Osteocyte (in vitro differentiated cells): ENCODE measurements at regions not wholly inside any gene's neighbourhood (a gene's known extent, or its start where the extent isn't known, plus 50 kb on each side); places are given as distances from the start of the nearest gene placed in this dataset.

ENCODE experiments used
- DNase-seq: peaks from one replicate; pipeline ENCODE4 v3.0.0; 2021; ENCODE audit warnings: mixed read lengths; ENCODE audit not compliant: unreplicated experiment; ENCODE audit errors: extremely low spot score
- H3K27ac Mint-ChIP-seq: one replicate; pipeline ENCODE4 v1.8.0; 2021; ENCODE audit warnings: mild to moderate bottlenecking, mixed read lengths; ENCODE audit not compliant: unreplicated experiment
- H3K27me3 Mint-ChIP-seq: one replicate; pipeline ENCODE4 v1.8.0; 2021; ENCODE audit warnings: mixed read lengths; ENCODE audit not compliant: unreplicated experiment
- H3K36me3 Mint-ChIP-seq: one replicate; pipeline ENCODE4 v1.8.0; 2021; ENCODE audit warnings: mixed read lengths; ENCODE audit not compliant: unreplicated experiment
- H3K4me1 Mint-ChIP-seq: one replicate; pipeline ENCODE4 v1.8.0; 2021; ENCODE audit warnings: mixed read lengths; ENCODE audit not compliant: unreplicated experiment
- H3K4me3 Mint-ChIP-seq: one replicate; pipeline ENCODE4 v1.8.0; 2021; ENCODE audit warnings: mild to moderate bottlenecking, moderate library complexity, mixed read lengths; ENCODE audit not compliant: unreplicated experiment
- H3K9me3 Mint-ChIP-seq: one replicate; pipeline ENCODE4 v1.8.0; 2021; ENCODE audit warnings: mixed read lengths; ENCODE audit not compliant: unreplicated experiment
- TF ChIP-seq, protein P1 (sequence below): fragments of 200-600 bp; sonication (generic); IDR thresholded peaks from 2 replicates; pipeline ENCODE4 v1.5.0; 2021; ENCODE audit warnings: antibody characterized with exemption, mild to moderate bottlenecking, moderate library complexity

DNA sequence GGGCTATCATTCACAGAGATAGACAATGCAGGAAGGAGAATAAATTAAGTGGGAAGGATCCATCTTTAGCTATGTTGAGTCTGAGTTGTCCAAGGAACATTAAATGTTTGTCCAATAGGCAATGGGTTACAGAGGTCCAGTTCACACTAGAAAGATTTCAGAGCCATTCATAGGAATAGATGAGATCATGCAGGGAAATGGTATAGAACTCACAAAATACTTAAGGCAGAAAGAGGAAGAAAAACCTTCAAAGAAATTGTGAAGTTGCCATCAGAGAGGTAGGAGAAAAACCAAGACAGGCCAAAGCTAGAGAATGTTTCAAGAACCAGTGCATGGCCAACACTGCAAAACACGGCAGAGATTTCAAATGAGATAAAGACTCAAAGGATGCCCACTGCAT is 94.1 kb downstream of the PHLDA1 start:
- TF ChIP-seq, protein P1, sequence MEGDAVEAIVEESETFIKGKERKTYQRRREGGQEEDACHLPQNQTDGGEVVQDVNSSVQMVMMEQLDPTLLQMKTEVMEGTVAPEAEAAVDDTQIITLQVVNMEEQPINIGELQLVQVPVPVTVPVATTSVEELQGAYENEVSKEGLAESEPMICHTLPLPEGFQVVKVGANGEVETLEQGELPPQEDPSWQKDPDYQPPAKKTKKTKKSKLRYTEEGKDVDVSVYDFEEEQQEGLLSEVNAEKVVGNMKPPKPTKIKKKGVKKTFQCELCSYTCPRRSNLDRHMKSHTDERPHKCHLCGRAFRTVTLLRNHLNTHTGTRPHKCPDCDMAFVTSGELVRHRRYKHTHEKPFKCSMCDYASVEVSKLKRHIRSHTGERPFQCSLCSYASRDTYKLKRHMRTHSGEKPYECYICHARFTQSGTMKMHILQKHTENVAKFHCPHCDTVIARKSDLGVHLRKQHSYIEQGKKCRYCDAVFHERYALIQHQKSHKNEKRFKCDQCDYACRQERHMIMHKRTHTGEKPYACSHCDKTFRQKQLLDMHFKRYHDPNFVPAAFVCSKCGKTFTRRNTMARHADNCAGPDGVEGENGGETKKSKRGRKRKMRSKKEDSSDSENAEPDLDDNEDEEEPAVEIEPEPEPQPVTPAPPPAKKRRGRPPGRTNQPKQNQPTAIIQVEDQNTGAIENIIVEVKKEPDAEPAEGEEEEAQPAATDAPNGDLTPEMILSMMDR = no peak

DNA sequence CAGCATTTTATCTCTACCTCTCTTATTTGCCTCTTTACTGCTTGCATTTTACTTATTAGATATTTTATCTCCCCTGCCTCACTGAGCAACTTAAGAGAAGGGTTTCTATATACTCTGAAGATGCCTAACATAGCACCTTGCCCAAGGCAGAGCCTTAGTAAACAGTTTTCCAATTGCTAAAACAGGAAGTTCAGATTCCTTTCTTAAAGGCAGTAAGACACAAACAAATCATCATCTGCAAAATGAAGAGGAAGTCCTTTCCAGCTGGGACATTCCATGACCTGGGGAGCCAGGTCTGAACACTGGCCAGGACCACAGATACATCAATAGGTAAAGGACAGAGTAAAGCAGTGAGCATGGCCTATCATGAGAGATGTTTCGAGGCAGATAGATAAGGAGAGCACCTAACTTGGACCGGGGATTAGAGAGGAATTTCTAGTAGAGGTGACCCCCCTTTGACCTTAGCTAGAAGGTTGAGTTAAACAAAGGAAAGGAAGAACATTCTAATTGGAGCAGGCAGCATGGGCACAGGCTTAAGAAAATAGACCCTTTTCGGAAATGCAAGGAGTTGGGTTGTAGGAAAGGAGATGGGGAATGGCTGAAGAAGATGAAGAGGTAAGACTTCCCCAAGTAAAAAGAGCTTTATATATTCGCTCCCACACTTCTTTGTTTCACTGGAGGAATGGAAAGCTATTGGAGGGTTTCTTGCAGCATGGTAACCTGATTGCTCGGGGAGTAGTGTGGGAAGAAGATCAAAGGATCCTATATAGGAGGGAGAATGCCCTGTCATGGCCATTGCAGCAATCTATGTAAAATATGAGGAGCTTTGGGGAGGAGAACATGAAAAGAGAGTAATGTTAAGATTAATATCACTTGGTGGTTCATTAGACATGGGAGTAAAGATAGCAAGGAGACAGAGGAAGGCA is 94.8 kb downstream of the PHLDA1 start:
- Mint-ChIP-seq H3K27me3 (peaks cover 2% of the 10 kb centered on the region), H3K4me1 (peaks cover 8% of the 10 kb centered on the region), H3K36me3 (no peaks in the 10 kb centered on the region), H3K4me3 (no peak overlapping the region), H3K9me3 (no peaks in the 10 kb centered on the region), H3K27ac (no peak overlapping the region)
- DNase-seq = no peak
- TF ChIP-seq, protein P1 = no peak

More for the DNA sequence above, 94.1 kb downstream of the PHLDA1 start:
- Mint-ChIP-seq H3K36me3 (no peaks in the 10 kb centered on the region), H3K27me3 (no peaks in the 10 kb centered on the region), H3K4me3 (no peak overlapping the region), H3K4me1 (peaks cover 6% of the 10 kb centered on the region), H3K9me3 (no peaks in the 10 kb centered on the region), H3K27ac (no peak overlapping the region)
- DNase-seq = no peak

DNA sequence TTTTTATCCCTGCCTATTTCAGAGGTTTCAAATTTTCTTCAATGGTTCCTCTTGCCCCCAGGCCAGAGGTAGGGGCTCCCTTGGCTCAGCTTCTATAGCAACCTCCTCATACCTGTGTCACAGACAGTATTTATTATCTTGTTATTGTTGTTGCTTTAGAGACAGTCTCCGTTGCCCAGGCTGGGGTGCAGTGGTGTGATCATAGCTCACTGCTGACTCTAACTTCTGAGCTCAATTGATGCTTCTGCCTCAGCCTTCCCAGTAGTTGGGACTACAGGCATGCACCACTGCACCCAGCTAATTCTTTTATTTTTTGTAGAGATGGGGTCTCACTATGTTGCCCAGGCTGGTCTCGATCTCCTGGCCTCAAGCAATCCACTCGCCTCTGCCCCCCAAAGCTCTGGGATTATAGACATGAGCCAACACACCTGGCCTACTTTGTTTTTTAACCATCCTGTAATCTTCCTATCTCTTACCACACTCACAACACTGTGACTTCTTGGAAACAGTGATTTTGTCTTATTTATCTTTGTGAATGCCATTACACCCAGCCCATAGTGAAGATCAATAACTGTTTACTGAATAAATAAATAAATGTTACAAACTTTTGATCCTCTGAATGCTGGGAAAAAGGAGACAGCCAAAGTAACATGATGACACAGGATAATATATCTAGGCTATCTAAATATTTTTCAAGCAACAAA is 95.9 kb downstream of the PHLDA1 start:
- peaks cover 2% of the 10 kb centered on the region for H3K27me3 Mint-ChIP-seq
- no peak for DNase-seq
- no peak overlapping the region for H3K27ac Mint-ChIP-seq
- TF ChIP-seq, protein P1 = no peak
- no peak overlapping the region for H3K4me3 Mint-ChIP-seq
- no peaks in the 10 kb centered on the region for H3K36me3 Mint-ChIP-seq
- no peaks in the 10 kb centered on the region for H3K9me3 Mint-ChIP-seq
- peaks cover 8% of the 10 kb centered on the region for H3K4me1 Mint-ChIP-seq

DNA sequence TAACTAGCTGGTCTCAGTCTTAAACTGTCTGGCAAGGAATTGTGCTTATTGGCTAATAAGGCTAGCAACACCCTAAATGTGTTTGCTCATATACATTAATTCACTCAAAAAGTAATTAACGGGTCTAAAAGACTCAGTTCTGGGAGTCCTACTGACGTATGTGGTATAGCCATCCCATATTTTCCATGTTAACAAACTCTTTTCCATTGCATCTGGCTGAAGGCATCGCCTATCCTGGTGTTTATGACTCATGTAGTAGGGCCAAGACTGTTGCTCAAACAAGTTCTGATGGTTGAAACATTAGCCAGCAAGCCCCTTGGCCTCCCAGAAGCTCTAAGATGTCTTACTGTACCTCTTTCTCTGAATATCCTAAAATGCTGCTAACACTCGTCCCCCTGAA is 98.5 kb downstream of the PHLDA1 start:
- Mint-ChIP-seq H3K4me3 (no peak overlapping the region), H3K27ac (no peak overlapping the region)

More for the DNA sequence above, 98.5 kb downstream of the PHLDA1 start:
- Mint-ChIP-seq H3K4me1 (peaks cover 8% of the 10 kb centered on the region), H3K27me3 (peaks cover 2% of the 10 kb centered on the region), H3K9me3 (no peaks in the 10 kb centered on the region), H3K36me3 (no peaks in the 10 kb centered on the region)
- no peak for DNase-seq
- TF ChIP-seq, protein P1 = no peak
